DND-41 (cell line): ENCODE measurements at regions not wholly inside any gene's neighbourhood (a gene's known extent, or its start where the extent isn't known, plus 50 kb on each side); places are given as distances from the start of the nearest gene placed in this dataset.

Source experiments
- ATAC-seq: fragments of 200-7000 bp; cut with Tn5 transposase; 3 replicates; pipeline ENCODE4 v1.9.1; 2021; ENCODE audit warnings: low read depth; ENCODE audit not compliant: insufficient read depth
- DNase-seq: peaks from one replicate; pipeline ENCODE4 v3.0.0-alpha.2; 2020
- H2AFZ ChIP-seq: 2 replicates; pipeline ENCODE4 v1.6.0; 2012; ENCODE audit warnings: low read depth, low read length
- H3K27ac ChIP-seq: 2 replicates; pipeline ENCODE4 v1.5.1; 2012; ENCODE audit warnings: low read length, inconsistent platforms
- H3K27me3 ChIP-seq: fragments of 200-600 bp; sonication (generic); 2 replicates; pipeline ENCODE4 v1.6.0; 2012; ENCODE audit warnings: low read length, mild to moderate bottlenecking, inconsistent platforms; ENCODE audit not compliant: insufficient read depth, poor library complexity
- H3K36me3 ChIP-seq: 2 replicates; pipeline ENCODE4 v1.5.1; 2012; ENCODE audit warnings: low read length, inconsistent platforms; ENCODE audit not compliant: insufficient read depth
- H3K4me1 ChIP-seq: 2 replicates; pipeline ENCODE4 v1.5.1; 2012; ENCODE audit warnings: mild to moderate bottlenecking, low read length; ENCODE audit not compliant: insufficient read depth
- H3K4me2 ChIP-seq: 2 replicates; pipeline ENCODE4 v1.6.0; 2012; ENCODE audit warnings: mild to moderate bottlenecking, moderate library complexity, low read length, inconsistent platforms; ENCODE audit not compliant: insufficient read depth
- H3K4me3 ChIP-seq, 2 experiments: fragments of 200-600 bp in 1 of 2; shearing (Covaris generic) in 1 of 2; 2 replicates each; pipeline ENCODE4 v1.5.1; 2012 to 2016; ENCODE audit warnings: inconsistent platforms in 2 of 2, low read length in 2 of 2, mild to moderate bottlenecking in 2 of 2, low read depth in 1 of 2, moderate library complexity in 1 of 2
- H3K79me2 ChIP-seq: 2 replicates; pipeline ENCODE4 v1.6.0; 2012; ENCODE audit warnings: low read length, inconsistent platforms; ENCODE audit not compliant: insufficient read depth
- H3K9ac ChIP-seq: 2 replicates; pipeline ENCODE4 v1.6.0; 2012; ENCODE audit warnings: low read depth, mild to moderate bottlenecking, inconsistent platforms, low read length, moderate library complexity
- H3K9me3 ChIP-seq: 2 replicates; pipeline ENCODE4 v1.5.1; 2012; ENCODE audit warnings: low read length, moderate library complexity, mild to moderate bottlenecking, inconsistent platforms; ENCODE audit not compliant: insufficient read depth, severe bottlenecking
- H4K20me1 ChIP-seq: 2 replicates; pipeline ENCODE4 v1.6.0; 2012; ENCODE audit warnings: low read length; ENCODE audit not compliant: insufficient read depth
- CTCF ChIP-seq: IDR thresholded peaks from 2 replicates; pipeline ENCODE4 v1.5.1; 2012; ENCODE audit warnings: borderline replicate concordance, low read length, moderate library complexity, mild to moderate bottlenecking; ENCODE audit not compliant: poor library complexity, severe bottlenecking; ENCODE audit errors: extremely low read depth
- EZH2 ChIP-seq: IDR thresholded peaks from 3 replicates; pipeline ENCODE4 v1.6.1; 2012; ENCODE audit warnings: borderline replicate concordance, low read depth, mild to moderate bottlenecking, moderate library complexity, low read length, inconsistent platforms; ENCODE audit not compliant: severe bottlenecking

- ATAC-seq (no peak), DNase-seq (no peak)
- H3K36me3 ChIP-seq, result no peaks in the 10 kb centered on the region
- no peak overlapping the region for H2AFZ ChIP-seq
- H3K27ac ChIP-seq, result no peak overlapping the region
- no peak overlapping the region for H3K4me2 ChIP-seq
- TF ChIP-seq CTCF (no peak), EZH2 (no peak)
- no peaks in the 10 kb centered on the region for H3K9me3 ChIP-seq
- H4K20me1 ChIP-seq, result 0 out of 2 replicates have a peak, but pooled peaks cover 2% of the 10 kb centered on the region
- H3K4me1 ChIP-seq, result no peaks in the 10 kb centered on the region
- H3K9ac ChIP-seq, result no peak overlapping the region
- no peaks in the 10 kb centered on the region for H3K79me2 ChIP-seq
- no peaks in the 10 kb centered on the region for H3K27me3 ChIP-seq
- H3K4me3 ChIP-seq, result no peak overlapping the region
These were observed 134.3 kb upstream of the RAB11FIP2 start for GRCh38 chr10:118181021-118181420.

GRCh38 chr10:118175148-118175547 lies 128.4 kb upstream of the RAB11FIP2 start:
- Histone ChIP-seq H3K4me2 (no peak overlapping the region), H3K4me1 (no peaks in the 10 kb centered on the region), H3K36me3 (no peaks in the 10 kb centered on the region), H3K79me2 (no peaks in the 10 kb centered on the region), H3K27me3 (no peaks in the 10 kb centered on the region), H3K9ac (no peak overlapping the region), H3K4me3 (no peak overlapping the region), H3K27ac (no peak overlapping the region), H4K20me1 (no peaks in the 10 kb centered on the region), H2AFZ (no peak overlapping the region), H3K9me3 (no peaks in the 10 kb centered on the region)
- no peak for TF ChIP-seq CTCF
- no peak for TF ChIP-seq EZH2
- ATAC-seq (no peak), DNase-seq (no peak)

GRCh38 chr10:118173296-118173695 lies 126.6 kb upstream of the RAB11FIP2 start:
- H3K4me1 ChIP-seq, result no peaks in the 10 kb centered on the region
- no peaks in the 10 kb centered on the region for H3K36me3 ChIP-seq
- H3K27me3 ChIP-seq, result no peaks in the 10 kb centered on the region
- ATAC-seq (no peak), DNase-seq (no peak)
- no peak overlapping the region for H2AFZ ChIP-seq
- H3K9ac ChIP-seq, result no peak overlapping the region
- no peak overlapping the region for H3K4me2 ChIP-seq
- TF ChIP-seq EZH2, result no peak
- TF ChIP-seq CTCF, result no peak
- H3K9me3 ChIP-seq, result no peaks in the 10 kb centered on the region
- no peaks in the 10 kb centered on the region for H3K79me2 ChIP-seq
- H3K4me3 ChIP-seq, result no peak overlapping the region
- no peak overlapping the region for H3K27ac ChIP-seq
- no peaks in the 10 kb centered on the region for H4K20me1 ChIP-seq

GRCh38 chr10:118171861-118172260 lies 125.1 kb upstream of the RAB11FIP2 start:
- H3K4me2 ChIP-seq, result no peak overlapping the region
- no peak for TF ChIP-seq CTCF
- no peak for TF ChIP-seq EZH2
- H3K4me3 ChIP-seq, result no peak overlapping the region
- ATAC-seq (no peak), DNase-seq (no peak)
- H3K4me1 ChIP-seq, result no peaks in the 10 kb centered on the region
- no peak overlapping the region for H3K9ac ChIP-seq
- no peaks in the 10 kb centered on the region for H4K20me1 ChIP-seq
- H3K27me3 ChIP-seq, result no peaks in the 10 kb centered on the region
- no peaks in the 10 kb centered on the region for H3K9me3 ChIP-seq
- H3K36me3 ChIP-seq, result no peaks in the 10 kb centered on the region
- H3K79me2 ChIP-seq, result no peaks in the 10 kb centered on the region
- H3K27ac ChIP-seq, result no peak overlapping the region
- H2AFZ ChIP-seq, result no peak overlapping the region
